Esophagus squamous epithelium (tissue), 4 donors: ENCODE measurements at regions not wholly inside any gene's neighbourhood (a gene's known extent, or its start where the extent isn't known, plus 50 kb on each side); places are given as distances from the start of the nearest gene placed in this dataset.

Source experiments
- POLR2A ChIP-seq, 4 donors: fragments of 450-650 bp; IDR thresholded peaks; one replicate each; pipeline ENCODE4 v1.6.1; 2017; ENCODE audit warnings: antibody characterized with exemption in 4 of 4, mild to moderate bottlenecking in 4 of 4, moderate library complexity in 3 of 4
- TF ChIP-seq, protein P1 (sequence below), 6 experiments: fragments of 450-650 bp in 4 of 6; fragments of 200-600 bp in 2 of 6; sonication (generic) in 2 of 6; IDR thresholded peaks; one replicate each; pipeline ENCODE4 v1.5.1; 2016 to 2019; ENCODE audit warnings: antibody characterized with exemption in 6 of 6, mild to moderate bottlenecking in 4 of 6, moderate library complexity in 4 of 6

DNA sequence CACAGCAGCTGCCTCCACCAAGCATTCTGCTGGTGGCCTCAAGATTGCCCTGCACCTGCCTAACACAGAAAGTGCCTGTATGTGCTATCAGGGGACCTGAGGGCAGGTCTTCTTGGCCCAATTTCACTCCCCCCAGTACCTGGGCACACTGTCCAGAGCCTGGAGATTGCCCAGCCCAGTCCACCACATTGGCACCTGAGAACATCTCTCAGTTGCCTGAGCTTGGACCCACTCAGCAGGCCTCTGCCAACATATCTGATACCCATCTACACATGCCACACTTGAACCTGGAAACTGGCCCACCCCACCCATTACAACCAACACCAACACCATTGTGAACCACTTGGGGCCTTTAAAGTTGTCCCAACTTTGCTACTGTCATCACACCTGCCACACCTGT lies 1523.1 kb upstream of the CDH9 start:
- TF ChIP-seq, protein P1, sequence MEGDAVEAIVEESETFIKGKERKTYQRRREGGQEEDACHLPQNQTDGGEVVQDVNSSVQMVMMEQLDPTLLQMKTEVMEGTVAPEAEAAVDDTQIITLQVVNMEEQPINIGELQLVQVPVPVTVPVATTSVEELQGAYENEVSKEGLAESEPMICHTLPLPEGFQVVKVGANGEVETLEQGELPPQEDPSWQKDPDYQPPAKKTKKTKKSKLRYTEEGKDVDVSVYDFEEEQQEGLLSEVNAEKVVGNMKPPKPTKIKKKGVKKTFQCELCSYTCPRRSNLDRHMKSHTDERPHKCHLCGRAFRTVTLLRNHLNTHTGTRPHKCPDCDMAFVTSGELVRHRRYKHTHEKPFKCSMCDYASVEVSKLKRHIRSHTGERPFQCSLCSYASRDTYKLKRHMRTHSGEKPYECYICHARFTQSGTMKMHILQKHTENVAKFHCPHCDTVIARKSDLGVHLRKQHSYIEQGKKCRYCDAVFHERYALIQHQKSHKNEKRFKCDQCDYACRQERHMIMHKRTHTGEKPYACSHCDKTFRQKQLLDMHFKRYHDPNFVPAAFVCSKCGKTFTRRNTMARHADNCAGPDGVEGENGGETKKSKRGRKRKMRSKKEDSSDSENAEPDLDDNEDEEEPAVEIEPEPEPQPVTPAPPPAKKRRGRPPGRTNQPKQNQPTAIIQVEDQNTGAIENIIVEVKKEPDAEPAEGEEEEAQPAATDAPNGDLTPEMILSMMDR (IDR thresholded peaks at IDR 0.05), result no peak
- no peak for TF ChIP-seq POLR2A (IDR thresholded peaks at IDR 0.05)
